Upper lobe of left lung (tissue), 6 donors: ENCODE measurements at regions not wholly inside any gene's neighbourhood (a gene's known extent, or its start where the extent isn't known, plus 50 kb on each side); places are given as distances from the start of the nearest gene placed in this dataset.
"Not testable (repeated sequence)": the region's sequence is repeated elsewhere in the genome, so short reads cannot be mapped to it uniquely, and the experiment has no call there.

ENCODE experiments used
- ATAC-seq, 2 donors: fragments of 200-7000 bp; cut with Tn5 transposase; one replicate each; pipeline ENCODE4 v1.9.1; 2022; ENCODE audit warnings: mild to moderate bottlenecking in 2 of 2, moderate library complexity in 2 of 2; ENCODE audit not compliant: low FRiP score in 2 of 2
- DNase-seq, 2 donors: peaks; one replicate each; pipeline ENCODE4 v3.0.0-alpha.2; 2019 to 2020
- H3K27ac ChIP-seq, 4 donors: fragments of 200-600 bp; sonication (generic); one replicate each; pipeline ENCODE4 v1.5.1; 2016 to 2019
- H3K27me3 ChIP-seq, 4 donors: fragments of 200-600 bp; sonication (generic); one replicate each; pipeline ENCODE4 v1.5.1; 2017 to 2019
- H3K36me3 ChIP-seq, 4 donors: fragments of 200-600 bp; sonication (generic); one replicate each; pipeline ENCODE4 v1.5.1; 2016 to 2019
- H3K4me1 ChIP-seq, 4 donors: fragments of 200-600 bp; sonication (generic); one replicate each; pipeline ENCODE4 v1.5.1; 2018 to 2019
- H3K4me3 ChIP-seq, 4 donors: fragments of 200-600 bp; sonication (generic); one replicate each; pipeline ENCODE4 v1.5.1; 2017 to 2019; ENCODE audit warnings: mild to moderate bottlenecking in 2 of 4, moderate library complexity in 1 of 4
- H3K9me3 ChIP-seq, 4 donors: fragments of 200-600 bp; sonication (generic); one replicate each; pipeline ENCODE4 v1.5.1; 2018 to 2019
- EP300 ChIP-seq, 4 donors: sonication (generic); formaldehyde crosslinking; IDR thresholded peaks; one replicate each; pipeline ENCODE4 v1.5.1; 2017; ENCODE audit warnings: antibody characterized with exemption in 4 of 4, control low read depth in 2 of 4
- POLR2A ChIP-seq, 4 donors: fragments of 450-650 bp; IDR thresholded peaks; one replicate each; pipeline ENCODE4 v1.5.1; 2016 to 2017; ENCODE audit warnings: antibody characterized with exemption in 4 of 4, mild to moderate bottlenecking in 2 of 4
- POLR2AphosphoS5 ChIP-seq, 2 donors: sonication (generic); formaldehyde crosslinking; IDR thresholded peaks; one replicate each; pipeline ENCODE4 v1.5.1; 2017; ENCODE audit warnings: antibody characterized with exemption in 2 of 2
- WGBS, 2 donors: methylation state at CpG; one replicate each; pipeline ENCODE4 v1.1.5; 2017 to 2018; 5-methylcytosine and 5-hydroxymethylcytosine counted together
- TF ChIP-seq, protein P1 (sequence below), 6 experiments: fragments of 450-650 bp in 4 of 6; fragments of 200-600 bp in 2 of 6; sonication (generic) in 2 of 6; IDR thresholded peaks; one replicate each; pipeline ENCODE4 v1.5.1; 2016 to 2019; ENCODE audit warnings: antibody characterized with exemption in 6 of 6
- donor health status: DM: no; HTN: no; CAD: no; lungs with moderate emphysema.
- donor health status: DM: no; HTN: yes; CAD: no; lungs with severe emphysema.

DNA sequence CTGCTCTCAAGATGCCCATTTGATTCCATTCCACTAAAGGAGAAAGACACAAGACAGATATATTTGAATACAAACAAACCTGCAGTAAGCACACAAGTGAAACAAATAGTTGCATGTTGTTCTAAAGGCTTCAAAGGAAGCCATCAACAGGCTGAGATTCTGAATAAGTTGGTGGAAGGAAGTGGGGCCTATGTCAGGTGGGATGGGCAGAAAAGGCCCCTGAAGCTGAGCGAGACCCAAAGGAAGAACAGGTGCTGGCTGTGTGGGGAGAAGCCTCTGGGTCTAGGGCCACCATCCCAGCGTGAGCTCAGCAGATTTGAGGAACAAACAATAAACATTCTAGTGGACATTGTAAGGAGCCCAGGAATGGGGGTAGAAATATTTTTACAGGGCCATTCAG, 82.4 kb upstream of the PLAC8 start:
- Histone ChIP-seq H3K4me3 (no peak overlapping the region), H3K9me3 (no peaks in the 10 kb centered on the region), H3K27me3 (no peaks in the 10 kb centered on the region), H3K4me1 (no peaks in the 10 kb centered on the region), H3K27ac (peak overlapping the region in 1 of 4 donors; percentile 77), H3K36me3 (no peaks in the 10 kb centered on the region)
- WGBS, 2 donors = 72 to 73% methylated on average over 2 of the region's 2 CpGs
- DNase-seq = no peak
- no peak for ATAC-seq
- TF ChIP-seq POLR2AphosphoS5 (IDR thresholded peaks at IDR 0.05) = no peak
- TF ChIP-seq EP300 (IDR thresholded peaks at IDR 0.05) = no peak
- TF ChIP-seq, protein P1, sequence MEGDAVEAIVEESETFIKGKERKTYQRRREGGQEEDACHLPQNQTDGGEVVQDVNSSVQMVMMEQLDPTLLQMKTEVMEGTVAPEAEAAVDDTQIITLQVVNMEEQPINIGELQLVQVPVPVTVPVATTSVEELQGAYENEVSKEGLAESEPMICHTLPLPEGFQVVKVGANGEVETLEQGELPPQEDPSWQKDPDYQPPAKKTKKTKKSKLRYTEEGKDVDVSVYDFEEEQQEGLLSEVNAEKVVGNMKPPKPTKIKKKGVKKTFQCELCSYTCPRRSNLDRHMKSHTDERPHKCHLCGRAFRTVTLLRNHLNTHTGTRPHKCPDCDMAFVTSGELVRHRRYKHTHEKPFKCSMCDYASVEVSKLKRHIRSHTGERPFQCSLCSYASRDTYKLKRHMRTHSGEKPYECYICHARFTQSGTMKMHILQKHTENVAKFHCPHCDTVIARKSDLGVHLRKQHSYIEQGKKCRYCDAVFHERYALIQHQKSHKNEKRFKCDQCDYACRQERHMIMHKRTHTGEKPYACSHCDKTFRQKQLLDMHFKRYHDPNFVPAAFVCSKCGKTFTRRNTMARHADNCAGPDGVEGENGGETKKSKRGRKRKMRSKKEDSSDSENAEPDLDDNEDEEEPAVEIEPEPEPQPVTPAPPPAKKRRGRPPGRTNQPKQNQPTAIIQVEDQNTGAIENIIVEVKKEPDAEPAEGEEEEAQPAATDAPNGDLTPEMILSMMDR (IDR thresholded peaks at IDR 0.05) = no peak
- no peak for TF ChIP-seq POLR2A (IDR thresholded peaks at IDR 0.05)

DNA sequence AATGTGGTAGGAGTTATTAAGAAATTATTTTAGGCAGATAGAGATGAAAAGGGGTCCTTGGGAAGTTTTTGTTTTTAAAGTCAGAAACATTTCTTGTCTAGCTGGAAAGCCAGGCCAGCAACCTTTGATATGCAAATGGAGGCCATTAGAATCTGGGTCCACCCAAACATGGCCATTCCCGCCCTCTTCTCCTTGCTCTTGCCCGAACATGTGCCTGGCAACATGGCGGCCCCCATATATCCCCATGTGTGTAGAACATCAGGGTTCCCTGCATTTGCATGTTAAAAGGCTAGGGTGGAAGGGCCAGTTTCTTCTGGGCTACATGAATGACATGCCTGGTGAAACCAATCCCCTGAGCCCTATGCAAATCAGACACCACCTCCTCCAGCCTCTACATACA, 80.7 kb upstream of the PLAC8 start:
- H3K36me3 ChIP-seq = no peaks in the 10 kb centered on the region
- TF ChIP-seq POLR2AphosphoS5 (IDR thresholded peaks at IDR 0.05) (no peak), POLR2A (IDR thresholded peaks at IDR 0.05) (no peak), EP300 (IDR thresholded peaks at IDR 0.05) (no peak)
- TF ChIP-seq, protein P1 (IDR thresholded peaks at IDR 0.05) = no peak
- no peak overlapping the region for H3K4me3 ChIP-seq
- H3K27ac ChIP-seq = no peak overlapping the region
- H3K9me3 ChIP-seq = no peaks in the 10 kb centered on the region
- 91 to 98% methylated on average over 3 of the region's 3 CpGs for WGBS, 2 donors
- no peak for ATAC-seq
- no peaks in the 10 kb centered on the region for H3K4me1 ChIP-seq
- H3K27me3 ChIP-seq = no peaks in the 10 kb centered on the region
- no peak for DNase-seq

DNA sequence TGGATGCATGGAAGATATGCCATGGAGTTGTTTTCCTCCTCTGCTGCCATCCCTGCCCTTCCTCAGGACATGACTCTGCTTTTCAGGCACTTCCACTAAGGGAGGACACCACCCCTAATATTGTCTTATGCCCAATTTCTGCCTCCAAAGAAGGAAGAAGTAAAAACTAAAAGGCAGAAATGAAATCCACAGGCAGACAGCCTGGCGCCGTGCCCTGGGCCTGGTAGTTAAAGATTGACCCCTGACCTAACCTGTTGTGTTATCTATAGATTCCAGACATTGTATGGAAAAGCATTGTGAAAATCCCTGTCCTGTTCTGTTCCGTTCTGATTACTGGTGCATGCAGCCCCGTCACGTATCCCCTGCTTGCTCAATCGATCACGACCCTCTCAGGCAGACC, 80.1 kb upstream of the PLAC8 start:
- WGBS, 2 donors = 60 to 63% methylated on average over 7 of the region's 7 CpGs
- H3K27me3 ChIP-seq, H3K4me1 ChIP-seq, H3K36me3 ChIP-seq, H3K9me3 ChIP-seq, H3K4me3 ChIP-seq, H3K27ac ChIP-seq, ATAC-seq: not testable (repeated sequence)
- peak; percentile 17 to 29 for DNase-seq

DNA sequence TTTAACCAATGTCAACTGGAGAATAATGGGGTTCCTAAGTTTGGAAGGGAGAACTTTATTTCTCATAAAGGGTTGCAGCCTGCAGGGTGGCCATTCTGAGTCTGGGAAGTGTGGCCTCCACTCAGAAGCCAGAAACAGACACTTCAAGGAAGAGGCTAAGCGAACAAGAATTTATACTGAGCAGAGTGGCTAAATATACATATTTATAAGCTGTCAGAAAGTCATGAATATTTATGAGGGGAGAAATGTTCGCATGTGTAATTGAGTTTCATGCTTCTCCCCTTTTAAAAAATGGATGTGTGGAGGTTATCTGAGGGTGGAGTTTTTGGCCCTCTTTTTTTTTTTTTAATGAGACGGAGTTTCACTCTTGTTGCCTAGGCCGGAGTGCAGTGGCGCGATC, 78.1 kb upstream of the PLAC8 start:
- no peak for ATAC-seq
- Histone ChIP-seq H3K4me1 (no peaks in the 10 kb centered on the region), H3K4me3 (no peak overlapping the region), H3K27ac (no peak overlapping the region), H3K27me3 (no peaks in the 10 kb centered on the region), H3K36me3 (no peaks in the 10 kb centered on the region), H3K9me3 (no peaks in the 10 kb centered on the region)
- WGBS, 2 donors = 88 to 96% methylated on average over 6 of the region's 6 CpGs
- no peak for DNase-seq
- TF ChIP-seq POLR2A (IDR thresholded peaks at IDR 0.05) (no peak), EP300 (IDR thresholded peaks at IDR 0.05) (no peak), POLR2AphosphoS5 (IDR thresholded peaks at IDR 0.05) (no peak)
- TF ChIP-seq, protein P1 (IDR thresholded peaks at IDR 0.05) = no peak

DNA sequence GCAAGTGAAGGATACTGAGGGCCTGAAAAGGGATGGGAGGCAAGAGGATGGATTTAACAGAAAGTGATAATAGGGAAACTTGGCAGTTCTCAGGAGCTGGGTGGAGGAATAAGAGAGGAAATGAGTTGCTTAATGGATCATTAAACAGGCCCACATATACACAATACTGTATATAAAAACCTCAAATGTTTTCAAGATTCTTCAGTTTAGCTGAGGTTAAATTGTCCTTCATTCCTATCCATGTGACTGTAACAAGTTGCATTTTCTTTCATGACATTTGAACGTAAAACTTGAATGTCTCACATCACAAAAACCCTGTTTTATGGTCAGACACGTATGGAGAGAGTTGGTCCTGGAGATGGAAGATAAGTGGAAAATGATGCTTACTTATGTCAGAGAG, 76.5 kb upstream of the PLAC8 start:
- Histone ChIP-seq H3K36me3 (no peaks in the 10 kb centered on the region), H3K9me3 (no peaks in the 10 kb centered on the region), H3K27me3 (no peaks in the 10 kb centered on the region), H3K4me1 (no peaks in the 10 kb centered on the region), H3K4me3 (no peak overlapping the region), H3K27ac (no peak overlapping the region)
- 84 to 90% methylated on average over 2 of the region's 2 CpGs for WGBS, 2 donors
- no peak for DNase-seq
- no peak for ATAC-seq
- TF ChIP-seq, protein P1 (IDR thresholded peaks at IDR 0.05) = no peak
